HG02840 (cell line): ENCODE measurements at regions not wholly inside any gene's neighbourhood (a gene's known extent, or its start where the extent isn't known, plus 50 kb on each side); places are given as distances from the start of the nearest gene placed in this dataset.

ENCODE experiments used
- ATAC-seq: cut with Tn5 transposase; IDR thresholded peaks from one replicate; pipeline ENCODE4 v1.9.1; 2021; ENCODE audit warnings: mild to moderate bottlenecking, moderate library complexity, moderate number of reproducible peaks; ENCODE audit not compliant: unreplicated experiment, low FRiP score

DNA sequence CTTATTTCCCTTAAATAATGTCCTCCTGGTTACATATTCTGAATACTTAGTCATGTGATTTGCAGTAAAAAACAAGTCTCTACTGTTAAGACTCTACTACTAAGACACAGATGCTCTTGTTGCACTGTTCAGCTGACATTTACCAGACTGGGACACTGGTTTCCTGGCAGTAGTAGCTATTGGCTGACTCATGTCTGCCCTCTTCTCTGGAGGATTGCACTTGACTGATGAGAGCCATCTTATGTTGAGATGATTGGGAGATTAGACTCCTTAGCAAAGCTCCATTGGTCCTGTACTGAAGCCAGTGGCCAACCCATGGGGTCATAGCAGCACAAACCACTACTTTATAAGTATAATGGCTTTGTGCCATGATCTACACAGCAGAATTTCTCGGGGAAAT is 1672.6 kb upstream of the PCDH20 start:
- ATAC-seq = no peak

DNA sequence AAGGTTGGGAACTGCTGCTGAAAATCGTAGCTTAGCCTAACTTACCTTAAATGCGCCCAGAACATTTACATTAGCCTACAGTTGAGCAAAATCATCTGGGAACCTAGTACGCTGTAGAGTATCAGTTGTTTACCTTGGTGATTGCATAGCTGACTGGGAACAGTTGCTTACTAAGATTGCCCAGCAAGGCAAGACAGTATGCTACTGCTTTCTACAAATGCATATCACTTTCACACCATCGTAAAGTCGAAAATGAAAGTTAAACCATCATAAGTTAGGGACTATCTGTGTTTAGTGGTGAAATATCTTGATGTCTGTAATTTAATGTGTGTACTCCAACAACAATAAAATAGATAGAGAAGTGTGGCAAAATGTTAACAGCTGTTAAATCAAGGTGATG is 1670.6 kb upstream of the PCDH20 start:
- ATAC-seq = no peak

- no peak for ATAC-seq
Measured at GRCh38 chr13:63085851-63086250, 1670.2 kb upstream of the PCDH20 start.

- ATAC-seq = no peak
Measured at GRCh38 chr13:63081400-63082014, 1665.9 kb upstream of the PCDH20 start.

- ATAC-seq = no peak
Measured at GRCh38 chr13:63075126-63075525, 1659.5 kb upstream of the PCDH20 start.

DNA sequence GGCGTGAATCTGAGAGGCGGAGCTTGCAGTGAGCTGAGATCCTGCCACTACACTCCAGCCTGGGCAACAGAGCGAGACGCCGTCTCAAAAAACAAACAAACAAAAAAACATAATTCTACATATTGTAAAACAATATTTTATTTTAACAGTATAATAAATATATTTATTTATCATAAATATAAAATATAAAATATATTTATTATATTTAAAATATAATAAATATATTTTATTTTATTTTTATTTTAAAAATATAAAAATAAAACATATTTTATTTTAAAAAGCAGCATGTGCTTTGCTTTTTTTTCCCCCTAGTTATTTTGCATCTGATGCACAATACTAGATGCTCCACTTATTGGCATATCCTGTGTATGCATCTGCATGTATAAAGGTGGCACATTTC is 1634.6 kb upstream of the PCDH20 start:
- no peak for ATAC-seq

GRCh38 chr13:63048653-63049052 is 1633.0 kb upstream of the PCDH20 start:
- no peak for ATAC-seq

- ATAC-seq = no peak
Measured at GRCh38 chr13:63044589-63045313, 1629.1 kb upstream of the PCDH20 start.

- ATAC-seq = no peak
Measured at GRCh38 chr13:63042686-63043085, 1627.0 kb upstream of the PCDH20 start.

DNA sequence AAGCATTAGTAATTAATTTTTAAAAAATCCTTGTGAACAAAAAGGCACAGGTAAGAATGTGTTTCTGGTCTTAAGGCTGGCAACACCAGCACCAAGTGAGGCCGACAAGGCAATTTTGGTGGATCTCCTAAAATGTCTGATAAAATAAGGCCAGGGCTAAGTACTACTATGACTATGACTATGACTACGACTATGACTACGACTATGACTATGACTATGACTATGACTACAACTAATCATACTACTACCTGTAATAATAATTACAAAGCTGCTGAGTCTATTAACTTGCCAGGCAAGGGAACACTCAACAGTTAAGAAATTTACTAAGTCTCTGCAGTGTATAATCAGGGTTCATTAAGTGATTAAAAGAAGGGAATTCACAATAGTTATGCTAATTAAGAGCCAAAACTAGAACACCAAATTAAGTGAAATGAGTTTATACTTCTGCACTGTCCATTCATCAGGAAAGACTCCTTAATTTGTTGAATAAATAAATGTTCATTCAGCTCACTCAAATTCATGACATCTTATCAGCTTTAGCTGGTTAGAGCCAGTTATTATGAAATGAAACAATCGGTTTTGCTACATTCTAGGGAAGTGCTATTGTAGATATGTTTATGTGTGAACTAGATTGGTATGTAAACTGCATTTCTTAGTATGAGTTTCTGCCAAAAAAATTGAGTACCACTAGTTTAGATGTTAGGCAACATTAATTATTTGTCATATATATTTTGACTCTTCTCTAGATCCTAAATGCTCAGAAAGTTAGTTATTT is 1626.2 kb upstream of the PCDH20 start:
- ATAC-seq = no peak

GRCh38 chr13:63026285-63026797 is 1610.7 kb upstream of the PCDH20 start:
- no peak for ATAC-seq

GRCh38 chr13:63025741-63026140 is 1610.1 kb upstream of the PCDH20 start:
- ATAC-seq = no peak

DNA sequence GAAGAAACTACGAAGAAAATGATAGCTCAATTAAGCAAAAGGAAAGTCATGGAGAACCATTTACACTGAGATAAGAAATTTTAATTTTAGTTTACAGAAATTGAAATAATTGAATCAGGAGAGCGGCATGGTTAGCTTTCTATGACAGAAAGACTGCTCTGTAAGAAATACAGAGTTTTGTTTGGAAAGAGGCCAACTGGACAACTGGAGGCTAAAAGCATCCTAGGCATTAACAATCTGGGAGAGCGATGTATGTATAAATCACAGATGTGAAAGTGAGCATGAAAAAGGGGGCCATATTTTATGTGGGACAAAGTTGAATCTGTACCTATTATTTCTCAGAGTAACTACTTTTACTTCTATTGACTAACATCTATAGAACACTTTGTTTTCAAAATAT is 1608.8 kb upstream of the PCDH20 start:
- no peak for ATAC-seq

GRCh38 chr13:63011996-63012395 is 1596.3 kb upstream of the PCDH20 start:
- ATAC-seq = no peak

DNA sequence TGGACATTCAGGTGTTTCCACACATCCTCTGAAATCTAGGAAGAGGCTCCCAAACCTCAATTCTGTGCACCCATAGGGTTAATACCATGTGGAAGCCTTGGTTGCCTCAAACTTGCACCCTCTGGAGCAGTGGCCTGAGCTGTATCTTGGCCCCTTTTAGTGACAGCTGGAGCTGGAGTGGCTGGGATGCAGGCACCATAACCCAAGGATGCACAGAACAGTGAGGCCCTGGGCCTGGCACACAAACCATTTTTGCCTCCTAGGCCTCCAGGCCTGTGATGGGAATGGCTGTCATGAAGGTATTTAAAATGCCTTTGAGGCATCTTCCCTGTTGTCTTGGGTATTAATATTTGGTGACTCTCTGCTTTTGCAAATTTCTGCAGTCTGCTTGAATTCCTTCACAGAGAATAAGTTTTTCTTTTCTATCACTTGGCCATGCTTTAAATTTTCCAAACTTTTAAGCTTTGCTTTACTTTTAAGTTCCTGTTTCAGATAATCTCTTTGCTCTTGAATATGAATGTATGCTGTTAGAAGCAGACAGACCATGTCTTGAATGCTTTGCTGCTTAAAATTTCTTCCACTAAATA is 1594.5 kb upstream of the PCDH20 start:
- ATAC-seq = no peak

- ATAC-seq = no peak
Measured at GRCh38 chr13:63005625-63006024, 1590.0 kb upstream of the PCDH20 start.

GRCh38 chr13:62997696-62998095 is 1582.0 kb upstream of the PCDH20 start:
- no peak for ATAC-seq

- no peak for ATAC-seq
Measured at GRCh38 chr13:62997038-62997599, 1581.5 kb upstream of the PCDH20 start.

DNA sequence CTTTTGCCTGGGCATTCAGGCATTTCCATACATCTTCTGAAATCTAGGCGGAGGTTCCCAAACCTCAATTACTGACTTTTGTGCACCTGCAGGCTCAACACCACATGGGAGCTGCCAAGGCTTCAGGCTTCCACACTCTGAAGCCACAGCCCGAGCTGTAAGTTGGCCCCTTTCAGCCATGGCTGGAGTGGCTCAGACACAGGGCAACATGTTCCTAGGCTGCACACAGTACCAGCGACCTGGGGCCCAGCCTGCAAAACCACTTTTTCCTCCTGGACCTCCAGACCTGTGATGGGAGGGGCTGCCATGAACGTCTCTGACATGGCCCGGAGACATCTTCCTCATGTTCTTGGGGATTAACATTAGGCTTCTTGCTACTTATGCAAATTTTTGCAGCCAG is 1558.2 kb upstream of the PCDH20 start:
- no peak for ATAC-seq

- no peak for ATAC-seq
Measured at GRCh38 chr13:62964522-62964921, 1548.9 kb upstream of the PCDH20 start.

- no peak for ATAC-seq
Measured at GRCh38 chr13:62960723-62961122, 1545.1 kb upstream of the PCDH20 start.
